GM23248 (cell line): ENCODE measurements at regions not wholly inside any gene's neighbourhood (a gene's known extent, or its start where the extent isn't known, plus 50 kb on each side); places are given as distances from the start of the nearest gene placed in this dataset.

ENCODE experiments used
- DNase-seq: peaks from one replicate; pipeline ENCODE4 v3.0.0-alpha.2; 2015
- H2AFZ ChIP-seq: fragments of 200-600 bp; sonication (generic); 2 replicates; pipeline ENCODE4 v1.6.1; 2016; ENCODE audit warnings: antibody characterized with exemption
- H3F3A ChIP-seq: fragments of 200-600 bp; sonication (generic); 2 replicates; pipeline ENCODE4 v1.6.1; 2016; ENCODE audit warnings: mild to moderate bottlenecking, antibody characterized with exemption, mixed run types; ENCODE audit not compliant: insufficient read depth
- H3K27ac ChIP-seq: fragments of 200-600 bp; sonication (generic); 2 replicates; pipeline ENCODE4 v1.5.1; 2016; ENCODE audit warnings: mild to moderate bottlenecking
- H3K27me3 ChIP-seq: fragments of 200-600 bp; sonication (generic); replicated peaks from 2 replicates; pipeline ENCODE4 v1.6.1; 2016; ENCODE audit warnings: mild to moderate bottlenecking; ENCODE audit not compliant: insufficient read depth
- H3K36me3 ChIP-seq: fragments of 200-600 bp; sonication (generic); 2 replicates; pipeline ENCODE4 v1.6.1; 2016; ENCODE audit warnings: low read depth, mild to moderate bottlenecking
- H3K4me1 ChIP-seq: fragments of 200-600 bp; sonication (generic); 2 replicates; pipeline ENCODE4 v1.6.1; 2016; ENCODE audit warnings: mild to moderate bottlenecking; ENCODE audit not compliant: insufficient read depth
- H3K4me2 ChIP-seq: fragments of 200-600 bp; sonication (generic); one replicate; pipeline ENCODE4 v1.6.1; 2016; ENCODE audit warnings: mild to moderate bottlenecking; ENCODE audit not compliant: unreplicated experiment
- H3K4me3 ChIP-seq: fragments of 200-600 bp; sonication (generic); 2 replicates; pipeline ENCODE4 v1.5.1; 2016; ENCODE audit warnings: mild to moderate bottlenecking
- H3K79me2 ChIP-seq: fragments of 200-600 bp; sonication (generic); 2 replicates; pipeline ENCODE4 v1.6.1; 2016; ENCODE audit warnings: mild to moderate bottlenecking; ENCODE audit not compliant: insufficient read depth
- H3K9ac ChIP-seq: fragments of 200-600 bp; sonication (generic); 2 replicates; pipeline ENCODE4 v1.6.1; 2016; ENCODE audit warnings: mild to moderate bottlenecking
- H3K9me2 ChIP-seq: fragments of 200-600 bp; sonication (generic); 2 replicates; pipeline ENCODE4 v1.6.1; 2016; ENCODE audit warnings: mixed run types, mild to moderate bottlenecking, moderate library complexity; ENCODE audit not compliant: insufficient read depth
- H3K9me3 ChIP-seq: fragments of 200-600 bp; sonication (generic); one replicate; pipeline ENCODE4 v1.6.1; 2017; ENCODE audit warnings: low read depth
- H4K20me1 ChIP-seq: fragments of 200-600 bp; sonication (generic); 2 replicates; pipeline ENCODE4 v1.6.0; 2016; ENCODE audit not compliant: insufficient read depth
- EZH2 ChIP-seq: fragments of 200-600 bp; sonication (generic); IDR thresholded peaks from 2 replicates; pipeline ENCODE4 v1.6.1; 2018; ENCODE audit warnings: antibody characterized with exemption, mild to moderate bottlenecking; ENCODE audit not compliant: insufficient read depth, poor library complexity, severe bottlenecking
- EZH2phosphoT487 ChIP-seq: fragments of 200-600 bp; sonication (generic); IDR thresholded peaks from 2 replicates; pipeline ENCODE4 v1.6.1; 2018; ENCODE audit warnings: antibody characterized with exemption, moderate library complexity, mild to moderate bottlenecking, low read depth; ENCODE audit not compliant: insufficient read depth
- WGBS, 2 experiments: methylation state at CpG; one replicate each; pipeline ENCODE4 v1.1.6; 2015 to 2017; ENCODE audit warnings: low lambda C conversion rate in 2 of 2, low coverage in 1 of 2; ENCODE audit errors: missing lambda C conversion rate in 2 of 2; 5-methylcytosine and 5-hydroxymethylcytosine counted together
- in situ Hi-C: fragments of 300-500 bp; cut with MboI; formaldehyde crosslinking; loops from 2 replicates; pipeline ENCODE4 v1.15.0; 2020

GRCh38 chr5:125496393-125496792, 750.0 kb upstream of the ZNF608 start:
- H3K27ac ChIP-seq, result no peak overlapping the region
- DNase-seq, result no peak
- H3K27me3 ChIP-seq, result no peaks in the 10 kb centered on the region; the same call in 1 of the 2 replicates
- H3K4me1 ChIP-seq, result no peaks in the 10 kb centered on the region
- no peaks in the 10 kb centered on the region for H4K20me1 ChIP-seq
- no peaks in the 10 kb centered on the region for H3F3A ChIP-seq
- H3K79me2 ChIP-seq, result no peaks in the 10 kb centered on the region
- TF ChIP-seq EZH2phosphoT487, result no peak
- no peak overlapping the region for H3K9ac ChIP-seq
- in situ Hi-C loops, result no loop called here
- no peaks in the 10 kb centered on the region for H3K9me3 ChIP-seq
- no peak overlapping the region for H2AFZ ChIP-seq
- H3K36me3 ChIP-seq, result no peaks in the 10 kb centered on the region
- no peak overlapping the region for H3K4me2 ChIP-seq
- H3K9me2 ChIP-seq, result no peaks in the 10 kb centered on the region
- H3K4me3 ChIP-seq, result no peak overlapping the region

- no peaks in the 10 kb centered on the region for H3K36me3 ChIP-seq
- no peaks in the 10 kb centered on the region; the same call in 1 of the 2 replicates for H3K27me3 ChIP-seq
- no peak for DNase-seq
- H3K4me3 ChIP-seq, result no peak overlapping the region
- no peaks in the 10 kb centered on the region for H3K9me3 ChIP-seq
- H2AFZ ChIP-seq, result no peak overlapping the region
- no peaks in the 10 kb centered on the region for H3K9me2 ChIP-seq
- H4K20me1 ChIP-seq, result no peaks in the 10 kb centered on the region
- no peaks in the 10 kb centered on the region for H3F3A ChIP-seq
- in situ Hi-C loops, result no loop called here
- no peak overlapping the region for H3K27ac ChIP-seq
- TF ChIP-seq EZH2phosphoT487, result no peak
- TF ChIP-seq EZH2, result no peak
- WGBS, 2 experiments, result 93 to 95% methylated on average over 2 of the region's 2 CpGs
- no peak overlapping the region for H3K4me2 ChIP-seq
- H3K4me1 ChIP-seq, result no peaks in the 10 kb centered on the region
- no peaks in the 10 kb centered on the region for H3K79me2 ChIP-seq
- no peak overlapping the region for H3K9ac ChIP-seq
These were observed 751.2 kb upstream of the ZNF608 start for GRCh38 chr5:125497651-125498050.

- no peaks in the 10 kb centered on the region for H3K9me2 ChIP-seq
- WGBS, 2 experiments, result 45 to 46% methylated on average over 2 of the region's 2 CpGs
- no peak overlapping the region for H2AFZ ChIP-seq
- in situ Hi-C loops, result no loop called here
- no peaks in the 10 kb centered on the region for H3K9me3 ChIP-seq
- no peaks in the 10 kb centered on the region; the same call in none of the 2 replicates for H3K27me3 ChIP-seq
- H3K4me3 ChIP-seq, result no peak overlapping the region
- no peaks in the 10 kb centered on the region for H4K20me1 ChIP-seq
- no peaks in the 10 kb centered on the region for H3K79me2 ChIP-seq
- no peaks in the 10 kb centered on the region for H3F3A ChIP-seq
- no peak for DNase-seq
- H3K36me3 ChIP-seq, result no peaks in the 10 kb centered on the region
- no peaks in the 10 kb centered on the region for H3K4me1 ChIP-seq
- no peak overlapping the region for H3K9ac ChIP-seq
- H3K27ac ChIP-seq, result no peak overlapping the region
- TF ChIP-seq EZH2phosphoT487, result no peak
- TF ChIP-seq EZH2, result no peak
- no peak overlapping the region for H3K4me2 ChIP-seq
These were observed 753.3 kb upstream of the ZNF608 start for GRCh38 chr5:125499636-125500332.

- Histone ChIP-seq H3K79me2 (no peaks in the 10 kb centered on the region), H2AFZ (no peak overlapping the region), H3F3A (no peaks in the 10 kb centered on the region), H4K20me1 (no peaks in the 10 kb centered on the region), H3K9me3 (no peaks in the 10 kb centered on the region), H3K4me1 (no peaks in the 10 kb centered on the region), H3K4me3 (no peak overlapping the region), H3K9me2 (no peaks in the 10 kb centered on the region), H3K4me2 (no peak overlapping the region), H3K9ac (no peak overlapping the region), H3K27me3 (no peaks in the 10 kb centered on the region; the same call in none of the 2 replicates), H3K36me3 (no peaks in the 10 kb centered on the region), H3K27ac (no peak overlapping the region)
- TF ChIP-seq EZH2phosphoT487, result no peak
- in situ Hi-C loops, result no loop called here
- 33 to 36% methylated on average over 2 of the region's 2 CpGs for WGBS, 2 experiments
- DNase-seq, result no peak
These were observed 755.0 kb upstream of the ZNF608 start for GRCh38 chr5:125501396-125501795.

- Histone ChIP-seq H3F3A (no peaks in the 10 kb centered on the region), H3K9me2 (no peaks in the 10 kb centered on the region), H3K36me3 (no peaks in the 10 kb centered on the region), H3K79me2 (no peaks in the 10 kb centered on the region), H4K20me1 (no peaks in the 10 kb centered on the region), H3K4me3 (no peak overlapping the region), H3K27me3 (no peaks in the 10 kb centered on the region; the same call in 1 of the 2 replicates), H3K9ac (no peak overlapping the region), H3K4me2 (no peak overlapping the region), H3K27ac (no peak overlapping the region), H3K4me1 (no peaks in the 10 kb centered on the region), H3K9me3 (no peaks in the 10 kb centered on the region), H2AFZ (no peak overlapping the region)
- no peak for DNase-seq
- in situ Hi-C loops, result no loop called here
- TF ChIP-seq EZH2phosphoT487, result no peak
- TF ChIP-seq EZH2, result no peak
- WGBS, 2 experiments, result 88 to 92% methylated on average over 5 of the region's 5 CpGs
These were observed 757.5 kb upstream of the ZNF608 start for GRCh38 chr5:125503946-125504345.
